ENCODE measurements at regions not wholly inside any gene's neighbourhood (a gene's known extent, or its start where the extent isn't known, plus 50 kb on each side); places are given as distances from the start of the nearest gene placed in this dataset.
A peak's percentile ranks its signal among the peaks of the same experiment; 100 is the strongest.

DNA sequence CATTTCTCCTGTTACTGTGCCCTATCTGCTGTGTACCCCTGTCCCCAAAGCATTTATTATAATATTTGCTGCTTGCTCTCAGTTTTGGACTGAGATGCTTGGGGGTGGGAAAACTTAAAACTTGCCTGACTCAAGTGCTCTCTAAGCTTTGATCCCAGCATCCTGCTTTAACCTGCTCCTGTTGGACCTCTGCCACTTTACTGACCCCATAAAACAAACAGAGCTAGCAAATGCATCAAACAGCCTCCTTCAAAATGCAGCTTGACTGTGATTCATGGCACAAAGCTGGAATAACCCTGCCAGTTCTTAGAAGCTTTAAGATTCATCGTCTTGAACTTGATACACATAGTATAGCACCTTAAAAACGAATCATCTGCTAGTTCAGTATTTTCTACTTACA lies 212.5 kb downstream of the DEPDC1B start (continued):
- TF ChIP-seq, protein P1, sequence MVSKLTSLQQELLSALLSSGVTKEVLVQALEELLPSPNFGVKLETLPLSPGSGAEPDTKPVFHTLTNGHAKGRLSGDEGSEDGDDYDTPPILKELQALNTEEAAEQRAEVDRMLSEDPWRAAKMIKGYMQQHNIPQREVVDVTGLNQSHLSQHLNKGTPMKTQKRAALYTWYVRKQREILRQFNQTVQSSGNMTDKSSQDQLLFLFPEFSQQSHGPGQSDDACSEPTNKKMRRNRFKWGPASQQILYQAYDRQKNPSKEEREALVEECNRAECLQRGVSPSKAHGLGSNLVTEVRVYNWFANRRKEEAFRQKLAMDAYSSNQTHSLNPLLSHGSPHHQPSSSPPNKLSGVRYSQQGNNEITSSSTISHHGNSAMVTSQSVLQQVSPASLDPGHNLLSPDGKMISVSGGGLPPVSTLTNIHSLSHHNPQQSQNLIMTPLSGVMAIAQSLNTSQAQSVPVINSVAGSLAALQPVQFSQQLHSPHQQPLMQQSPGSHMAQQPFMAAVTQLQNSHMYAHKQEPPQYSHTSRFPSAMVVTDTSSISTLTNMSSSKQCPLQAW (CRISPR knock-in tag; IDR thresholded peaks at IDR 0.05), result peak; percentile 41; the same call in 1 of the 2 replicates
- TF ChIP-seq NR2F2 (IDR thresholded peaks at IDR 0.05; ENCODE audit: borderline replicate concordance, low read depth), result peak; percentile 61; the same call in 1 of the 2 replicates
- TF ChIP-seq RCOR2 (CRISPR knock-in tag; IDR thresholded peaks at IDR 0.05), result peak; percentile 77
- peak; percentile 12; the same call in 1 of the 2 replicates for TF ChIP-seq ZNF652 (CRISPR knock-in tag; IDR thresholded peaks at IDR 0.05; ENCODE audit: borderline replicate concordance, low read depth)
- TF ChIP-seq SOX6 (IDR thresholded peaks at IDR 0.05), result no peak
- TF ChIP-seq SOX6 (CRISPR knock-in tag; IDR thresholded peaks at IDR 0.05), result peak; percentile 68
- TF ChIP-seq RFX3 (CRISPR knock-in tag; IDR thresholded peaks at IDR 0.05), result no peak
- peak; percentile 28; the same call in 1 of the 2 replicates for TF ChIP-seq KDM6A (CRISPR knock-in tag; IDR thresholded peaks at IDR 0.05; ENCODE audit: low read depth)
- TF ChIP-seq GATAD2A (CRISPR knock-in tag; IDR thresholded peaks at IDR 0.05), result peak; percentile 32
- 0 out of 2 replicates have a peak, but pooled peaks have one; percentile 26 for TF ChIP-seq TFDP2 (CRISPR knock-in tag; IDR thresholded peaks at IDR 0.05)
- TF ChIP-seq XRCC5 (optimal IDR thresholded peaks at IDR 0.05; ENCODE audit: low read length), result no peak
- TF ChIP-seq NCOR1 (IDR thresholded peaks at IDR 0.05; ENCODE audit: borderline replicate concordance, low read length), result peak; percentile 27; the same call in 1 of the 2 replicates
- no peak for TF ChIP-seq ZNF839 (CRISPR knock-in tag; IDR thresholded peaks at IDR 0.05; ENCODE audit: borderline replicate concordance)
- TF ChIP-seq TRIM24 (CRISPR knock-in tag; IDR thresholded peaks at IDR 0.05), result no peak
- 0 out of 2 replicates have a peak, but pooled peaks have one; percentile 26 for TF ChIP-seq MED13 (CRISPR knock-in tag; IDR thresholded peaks at IDR 0.05)
- TF ChIP-seq ZNF264 (CRISPR knock-in tag; IDR thresholded peaks at IDR 0.05), result 0 out of 2 replicates have a peak, but pooled peaks have one; percentile 5
- TF ChIP-seq FOXP1 (IDR thresholded peaks at IDR 0.05), result no peak
- TF ChIP-seq FOXP1 (CRISPR knock-in tag; IDR thresholded peaks at IDR 0.05), result peak; percentile 32; the same call in 1 of the 2 replicates
- TF ChIP-seq KMT2B (CRISPR knock-in tag; IDR thresholded peaks at IDR 0.05), result peak; percentile 13; the same call in 1 of the 2 replicates
- no peak for TF ChIP-seq MLX (CRISPR knock-in tag; IDR thresholded peaks at IDR 0.05)
- TF ChIP-seq POGZ (CRISPR knock-in tag; IDR thresholded peaks at IDR 0.05), result peak; percentile 71
- TF ChIP-seq ELF1 (CRISPR knock-in tag; IDR thresholded peaks at IDR 0.05), result no peak
- no peak for TF ChIP-seq ZNF335 (CRISPR knock-in tag; IDR thresholded peaks at IDR 0.05)
- TF ChIP-seq, protein P2, sequence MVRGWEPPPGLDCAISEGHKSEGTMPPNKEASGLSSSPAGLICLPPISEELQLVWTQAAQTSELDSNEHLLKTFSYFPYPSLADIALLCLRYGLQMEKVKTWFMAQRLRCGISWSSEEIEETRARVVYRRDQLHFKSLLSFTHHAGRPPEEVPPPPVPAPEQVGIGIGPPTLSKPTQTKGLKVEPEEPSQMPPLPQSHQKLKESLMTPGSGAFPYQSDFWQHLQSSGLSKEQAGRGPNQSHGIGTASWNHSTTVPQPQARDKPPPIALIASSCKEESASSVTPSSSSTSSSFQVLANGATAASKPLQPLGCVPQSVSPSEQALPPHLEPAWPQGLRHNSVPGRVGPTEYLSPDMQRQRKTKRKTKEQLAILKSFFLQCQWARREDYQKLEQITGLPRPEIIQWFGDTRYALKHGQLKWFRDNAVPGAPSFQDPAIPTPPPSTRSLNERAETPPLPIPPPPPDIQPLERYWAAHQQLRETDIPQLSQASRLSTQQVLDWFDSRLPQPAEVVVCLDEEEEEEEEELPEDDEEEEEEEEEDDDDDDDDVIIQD (CRISPR knock-in tag; IDR thresholded peaks at IDR 0.05; ENCODE audit: low read depth), result peak; percentile 64; the same call in 1 of the 2 replicates
- TF ChIP-seq, protein P3, sequence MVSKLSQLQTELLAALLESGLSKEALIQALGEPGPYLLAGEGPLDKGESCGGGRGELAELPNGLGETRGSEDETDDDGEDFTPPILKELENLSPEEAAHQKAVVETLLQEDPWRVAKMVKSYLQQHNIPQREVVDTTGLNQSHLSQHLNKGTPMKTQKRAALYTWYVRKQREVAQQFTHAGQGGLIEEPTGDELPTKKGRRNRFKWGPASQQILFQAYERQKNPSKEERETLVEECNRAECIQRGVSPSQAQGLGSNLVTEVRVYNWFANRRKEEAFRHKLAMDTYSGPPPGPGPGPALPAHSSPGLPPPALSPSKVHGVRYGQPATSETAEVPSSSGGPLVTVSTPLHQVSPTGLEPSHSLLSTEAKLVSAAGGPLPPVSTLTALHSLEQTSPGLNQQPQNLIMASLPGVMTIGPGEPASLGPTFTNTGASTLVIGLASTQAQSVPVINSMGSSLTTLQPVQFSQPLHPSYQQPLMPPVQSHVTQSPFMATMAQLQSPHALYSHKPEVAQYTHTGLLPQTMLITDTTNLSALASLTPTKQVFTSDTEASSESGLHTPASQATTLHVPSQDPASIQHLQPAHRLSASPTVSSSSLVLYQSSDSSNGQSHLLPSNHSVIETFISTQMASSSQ (IDR thresholded peaks at IDR 0.05; ENCODE audit: low read depth), result no peak
- TF ChIP-seq, protein P3 (CRISPR knock-in tag; IDR thresholded peaks at IDR 0.05; ENCODE audit: borderline replicate concordance), result peak; percentile 24; the same call in 1 of the 2 replicates
